ENCODE measurements at regions not wholly inside any gene's neighbourhood (a gene's known extent, or its start where the extent isn't known, plus 50 kb on each side); places are given as distances from the start of the nearest gene placed in this dataset.
"Not testable (repeated sequence)": the region's sequence is repeated elsewhere in the genome, so short reads cannot be mapped to it uniquely, and the experiment has no call there.

GRCh38 chr9:108444400-108445358, 411.1 kb downstream of the ACTL7B start:
- no peak for DNase-seq
- ATAC-seq, result no peak

- DNase-seq (no peak), ATAC-seq (no peak)
These were observed 412.0 kb downstream of the ACTL7B start for GRCh38 chr9:108443741-108444140.

- DNase-seq, result no peak
- no peak for ATAC-seq
These were observed 412.7 kb downstream of the ACTL7B start for GRCh38 chr9:108443019-108443633.

GRCh38 chr9:108442627-108443018, 413.2 kb downstream of the ACTL7B start:
- no peak for ATAC-seq
- no peak for DNase-seq

- no peak for DNase-seq
- no peak for ATAC-seq
These were observed 414.1 kb downstream of the ACTL7B start for GRCh38 chr9:108441726-108442125.

GRCh38 chr9:108441251-108441650, 414.5 kb downstream of the ACTL7B start:
- DNase-seq, result no peak
- ATAC-seq, result no peak

GRCh38 chr9:108439947-108440346, 415.8 kb downstream of the ACTL7B start:
- no peak for ATAC-seq
- DNase-seq, result no peak

GRCh38 chr9:108437656-108438055, 418.1 kb downstream of the ACTL7B start:
- ATAC-seq, result no peak
- DNase-seq, result no peak

GRCh38 chr9:108436448-108436847, 419.3 kb downstream of the ACTL7B start:
- DNase-seq (no peak), ATAC-seq (no peak)

GRCh38 chr9:108434502-108434901, 421.3 kb downstream of the ACTL7B start:
- ATAC-seq (no peak), DNase-seq (no peak)

GRCh38 chr9:108434036-108434435, 421.8 kb downstream of the ACTL7B start:
- DNase-seq, result no peak
- ATAC-seq, result no peak

GRCh38 chr9:108430655-108431054, 425.1 kb downstream of the ACTL7B start:
- no peak for ATAC-seq
- no peak for DNase-seq

- ATAC-seq (no peak), DNase-seq (no peak)
These were observed 428.0 kb downstream of the ACTL7B start for GRCh38 chr9:108427751-108428150.

GRCh38 chr9:108426421-108426940, 429.3 kb downstream of the ACTL7B start:
- not testable (repeated sequence) for DNase-seq, ATAC-seq

GRCh38 chr9:108423433-108423832, 432.4 kb downstream of the ACTL7B start:
- ATAC-seq (no peak), DNase-seq (no peak)

GRCh38 chr9:108419379-108419778, 436.4 kb downstream of the ACTL7B start:
- ATAC-seq (no peak), DNase-seq (no peak)

GRCh38 chr9:108417726-108418125, 438.1 kb downstream of the ACTL7B start:
- DNase-seq (no peak), ATAC-seq (no peak)

GRCh38 chr9:108417312-108417711, 438.5 kb downstream of the ACTL7B start:
- ATAC-seq, result no peak
- DNase-seq, result no peak

GRCh38 chr9:108416324-108416723, 439.5 kb downstream of the ACTL7B start:
- DNase-seq (no peak), ATAC-seq (no peak)

- ATAC-seq (no peak), DNase-seq (no peak)
These were observed 442.0 kb downstream of the ACTL7B start for GRCh38 chr9:108413809-108414208.

GRCh38 chr9:108412755-108413154, 443.0 kb downstream of the ACTL7B start:
- ATAC-seq, result no peak
- DNase-seq, result no peak

GRCh38 chr9:108411632-108412031, 444.2 kb downstream of the ACTL7B start:
- ATAC-seq (no peak), DNase-seq (no peak)

GRCh38 chr9:108410161-108410560, 445.6 kb downstream of the ACTL7B start:
- ATAC-seq (no peak), DNase-seq (no peak)

Measured in stimulated activated naive CD8-positive, alpha-beta T cell treated with anti-CD3 and anti-CD28 coated beads, Interleukin-15, Interleukin-2, amounts not matched to agents 100 U/mL and 50 U/mL, for 24 hours (primary cell).